Mucosa of descending colon (tissue), 3 donors: ENCODE measurements at regions not wholly inside any gene's neighbourhood (a gene's known extent, or its start where the extent isn't known, plus 50 kb on each side); places are given as distances from the start of the nearest gene placed in this dataset.
"Not testable (repeated sequence)": the region's sequence is repeated elsewhere in the genome, so short reads cannot be mapped to it uniquely, and the experiment has no call there.

Experiments used
- ATAC-seq: fragments of 200-7000 bp; cut with Tn5 transposase; one replicate; pipeline ENCODE4 v1.9.1; 2020; ENCODE audit warnings: mild to moderate bottlenecking, moderate library complexity
- DNase-seq, 3 donors: peaks; one replicate each; pipeline ENCODE4 v3.0.0-alpha.2; 2020
- H3K36me3 ChIP-seq: fragments of 200-600 bp; one replicate; pipeline ENCODE4 v1.8.0; 2021; ENCODE audit warnings: low read depth, mild to moderate bottlenecking
- H3K4me1 ChIP-seq: fragments of 200-600 bp; one replicate; pipeline ENCODE4 v1.8.0; 2021; ENCODE audit warnings: low read depth, mild to moderate bottlenecking
- H3K4me3 ChIP-seq: fragments of 200-600 bp; one replicate; pipeline ENCODE4 v1.8.0; 2021; ENCODE audit warnings: mild to moderate bottlenecking
- H3K9me3 ChIP-seq: fragments of 200-600 bp; one replicate; pipeline ENCODE4 v1.8.0; 2021; ENCODE audit warnings: mild to moderate bottlenecking
- CTCF ChIP-seq: fragments of 200-600 bp; IDR thresholded peaks from one replicate; pipeline ENCODE4 v1.8.0; 2022; ENCODE audit warnings: antibody characterized with exemption, mild to moderate bottlenecking
- intact Hi-C, 2 donors: fragments of 100-400 bp; cut with DNase I in 1 of 2; cut with micrococcal nuclease in 1 of 2; formaldehyde crosslinking; loops; one replicate each; pipeline versions ENCODE4 v1.11.0 to v1.11.1; 2022; cut with DNase I, micrococcal nuclease
- donor health status: DM: no; HTN: no; CAD: no; lungs with moderate emphysema.
- donor health status: DM: no; HTN: no; CAD: no.
- donor health status: DM: no; HTN: yes; CAD: no.

- no peaks in the 10 kb centered on the region for H3K4me1 ChIP-seq
- H3K9me3 ChIP-seq, result peaks cover 3% of the 10 kb centered on the region
- no peak overlapping the region for H3K4me3 ChIP-seq
- DNase-seq (no peak), ATAC-seq (no peak)
- no peak for TF ChIP-seq CTCF
- intact Hi-C loops, result no loop called here
- no peaks in the 10 kb centered on the region for H3K36me3 ChIP-seq
Observed at GRCh38 chr2:6196449-6196848, 504.3 kb downstream of the SOX11 start.

DNA sequence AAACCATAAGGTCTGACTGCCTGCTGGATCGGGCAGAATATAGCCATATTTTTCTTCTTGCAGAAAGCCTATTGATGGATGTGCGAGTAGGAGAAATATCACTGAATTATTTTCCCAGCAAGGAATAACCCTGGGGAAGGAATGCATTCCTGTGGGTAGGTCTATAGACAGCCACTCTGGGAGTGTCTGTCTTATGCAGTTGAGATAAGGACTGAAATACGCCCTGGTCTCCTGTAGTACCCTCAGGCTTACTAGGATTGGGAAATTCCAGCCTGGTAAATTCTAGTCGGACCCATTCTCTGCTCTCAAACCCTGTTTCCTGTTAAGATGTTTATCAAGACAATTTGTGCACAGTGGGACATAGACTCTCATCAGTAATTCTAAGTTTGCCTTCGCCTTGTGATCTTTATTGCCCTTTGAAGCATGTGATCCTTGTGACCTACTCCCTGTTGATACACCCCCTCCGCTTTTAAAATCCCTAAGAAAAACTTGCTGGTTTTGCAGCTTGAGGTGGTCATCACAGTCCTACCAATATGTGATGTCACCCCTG lies 506.3 kb downstream of the SOX11 start:
- ATAC-seq, intact Hi-C loops: not testable (repeated sequence)

GRCh38 chr2:6202756-6203155 lies 510.6 kb downstream of the SOX11 start:
- H3K4me3 ChIP-seq, result no peak overlapping the region
- ATAC-seq, result peak; percentile 66
- H3K4me1 ChIP-seq, result peaks cover 11% of the 10 kb centered on the region
- TF ChIP-seq CTCF, result no peak
- no peaks in the 10 kb centered on the region for H3K36me3 ChIP-seq
- no peak for DNase-seq
- intact Hi-C loops, result no loop called here
- peaks cover 3% of the 10 kb centered on the region for H3K9me3 ChIP-seq

More for the DNA sequence above, 506.3 kb downstream of the SOX11 start:
- H3K36me3 ChIP-seq, H3K4me1 ChIP-seq, H3K4me3 ChIP-seq, H3K9me3 ChIP-seq, DNase-seq: not testable (repeated sequence)

DNA sequence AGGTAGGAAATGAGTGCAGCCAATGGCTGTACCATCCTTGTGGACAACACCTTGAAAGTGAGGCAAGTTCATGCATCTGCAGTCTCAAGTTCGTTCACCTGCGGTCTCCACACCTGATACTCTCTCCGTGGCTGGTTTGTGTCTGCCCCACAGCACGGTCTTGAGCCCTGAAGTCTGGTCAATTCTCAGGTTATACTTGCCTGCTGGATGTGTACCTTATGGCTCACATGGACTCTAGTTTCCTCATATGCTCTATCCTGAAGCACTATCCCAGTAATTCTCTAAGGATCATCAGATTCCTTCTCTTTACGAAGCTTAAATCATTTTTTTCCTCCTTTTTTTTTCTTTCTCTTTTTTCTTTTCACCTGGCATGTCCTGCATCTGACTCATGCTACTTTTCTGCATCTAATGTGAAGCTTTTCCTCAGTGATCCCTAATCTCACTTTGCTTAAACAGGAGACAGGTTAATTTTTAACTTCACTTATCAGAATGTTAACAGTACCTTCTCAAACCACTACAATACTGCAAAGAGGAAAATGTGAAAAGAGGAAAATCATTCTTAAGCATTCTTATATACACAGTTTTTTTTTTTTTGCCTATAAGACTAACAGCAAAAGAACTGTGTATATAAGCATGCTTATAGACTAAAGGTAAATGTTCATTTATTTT lies 511.2 kb downstream of the SOX11 start:
- no peaks in the 10 kb centered on the region for H3K36me3 ChIP-seq
- peak; percentile 84 for ATAC-seq
- intact Hi-C loops, result no loop called here
- DNase-seq, result peak in 1 of 3 donors; percentile 3
- no peak overlapping the region for H3K4me3 ChIP-seq
- H3K9me3 ChIP-seq, result peaks cover 3% of the 10 kb centered on the region
- H3K4me1 ChIP-seq, result peaks cover 11% of the 10 kb centered on the region
- TF ChIP-seq CTCF, result no peak

GRCh38 chr2:6206882-6207281 lies 514.7 kb downstream of the SOX11 start:
- no peak for DNase-seq
- Histone ChIP-seq H3K4me3 (no peak overlapping the region), H3K9me3 (no peaks in the 10 kb centered on the region), H3K4me1 (peaks cover 13% of the 10 kb centered on the region), H3K36me3 (no peaks in the 10 kb centered on the region)
- no peak for ATAC-seq
- no peak for TF ChIP-seq CTCF
- intact Hi-C loops, result no loop called here

GRCh38 chr2:6211236-6211635 lies 519.1 kb downstream of the SOX11 start:
- DNase-seq, result no peak
- H3K9me3 ChIP-seq, result no peaks in the 10 kb centered on the region
- no peak for ATAC-seq
- H3K4me1 ChIP-seq, result peaks cover 2% of the 10 kb centered on the region
- H3K36me3 ChIP-seq, result no peaks in the 10 kb centered on the region
- TF ChIP-seq CTCF, result no peak
- H3K4me3 ChIP-seq, result no peak overlapping the region
- intact Hi-C loops, result no loop called here
